Vagina (tissue), 2 donors: ENCODE measurements at regions not wholly inside any gene's neighbourhood (a gene's known extent, or its start where the extent isn't known, plus 50 kb on each side); places are given as distances from the start of the nearest gene placed in this dataset.
"Not testable (repeated sequence)": the region's sequence is repeated elsewhere in the genome, so short reads cannot be mapped to it uniquely, and the experiment has no call there.

ENCODE experiments used
- DNase-seq, 2 donors: peaks; one replicate each; pipeline ENCODE4 v3.0.0-alpha.2; 2017; ENCODE audit errors: extremely low spot score in 2 of 2
- H3K27ac ChIP-seq: fragments of 200-600 bp; sonication (generic); one replicate; pipeline ENCODE4 v1.5.1; 2019
- H3K27me3 ChIP-seq: fragments of 200-600 bp; sonication (generic); one replicate; pipeline ENCODE4 v1.5.1; 2019
- H3K36me3 ChIP-seq, 2 donors: fragments of 200-600 bp; sonication (generic); one replicate each; pipeline ENCODE4 v1.5.1; 2017 to 2019
- H3K4me1 ChIP-seq: fragments of 200-600 bp; sonication (generic); one replicate; pipeline ENCODE4 v1.5.1; 2019
- H3K4me3 ChIP-seq, 2 donors: fragments of 200-600 bp; sonication (generic); 1 replicate in 1 of 2; 2 replicates in 1 of 2; pipeline ENCODE4 v1.5.1; 2016 to 2019
- H3K9me3 ChIP-seq: fragments of 200-600 bp; sonication (generic); one replicate; pipeline ENCODE4 v1.5.1; 2019
- POLR2A ChIP-seq, 2 donors: fragments of 450-650 bp; IDR thresholded peaks; one replicate each; pipeline ENCODE4 v1.6.1; 2017; ENCODE audit warnings: antibody characterized with exemption in 2 of 2, mild to moderate bottlenecking in 2 of 2, moderate library complexity in 2 of 2
- POLR2AphosphoS5 ChIP-seq, 2 donors: sonication (generic); formaldehyde crosslinking; IDR thresholded peaks; one replicate each; pipeline ENCODE4 v1.9.0; 2017; ENCODE audit warnings: antibody characterized with exemption in 2 of 2, mild to moderate bottlenecking in 2 of 2, low read depth in 1 of 2; ENCODE audit not compliant: insufficient read depth in 1 of 2
- intact Hi-C: fragments of 100-400 bp; cut with DNase I; formaldehyde crosslinking; loops from one replicate; pipeline ENCODE4 v1.15.1; 2023
- TF ChIP-seq, protein P1 (sequence below), 3 experiments: fragments of 450-650 bp in 2 of 3; fragments of 200-600 bp in 1 of 3; sonication (generic) in 1 of 3; IDR thresholded peaks; one replicate each; pipeline ENCODE4 v1.5.1; 2017 to 2019; ENCODE audit warnings: antibody characterized with exemption in 3 of 3, mild to moderate bottlenecking in 2 of 3, moderate library complexity in 2 of 3

GRCh38 chr6:134795001-134795400, 154.9 kb downstream of the ALDH8A1 start:
- Histone ChIP-seq H3K27me3 (no peaks in the 10 kb centered on the region), H3K36me3 (no peaks in the 10 kb centered on the region), H3K9me3 (peaks cover 10% of the 10 kb centered on the region), H3K27ac (no peak overlapping the region), H3K4me3 (no peak overlapping the region), H3K4me1 (no peaks in the 10 kb centered on the region)
- intact Hi-C loops: no loop called here
- DNase-seq: no peak
- TF ChIP-seq, protein P1, sequence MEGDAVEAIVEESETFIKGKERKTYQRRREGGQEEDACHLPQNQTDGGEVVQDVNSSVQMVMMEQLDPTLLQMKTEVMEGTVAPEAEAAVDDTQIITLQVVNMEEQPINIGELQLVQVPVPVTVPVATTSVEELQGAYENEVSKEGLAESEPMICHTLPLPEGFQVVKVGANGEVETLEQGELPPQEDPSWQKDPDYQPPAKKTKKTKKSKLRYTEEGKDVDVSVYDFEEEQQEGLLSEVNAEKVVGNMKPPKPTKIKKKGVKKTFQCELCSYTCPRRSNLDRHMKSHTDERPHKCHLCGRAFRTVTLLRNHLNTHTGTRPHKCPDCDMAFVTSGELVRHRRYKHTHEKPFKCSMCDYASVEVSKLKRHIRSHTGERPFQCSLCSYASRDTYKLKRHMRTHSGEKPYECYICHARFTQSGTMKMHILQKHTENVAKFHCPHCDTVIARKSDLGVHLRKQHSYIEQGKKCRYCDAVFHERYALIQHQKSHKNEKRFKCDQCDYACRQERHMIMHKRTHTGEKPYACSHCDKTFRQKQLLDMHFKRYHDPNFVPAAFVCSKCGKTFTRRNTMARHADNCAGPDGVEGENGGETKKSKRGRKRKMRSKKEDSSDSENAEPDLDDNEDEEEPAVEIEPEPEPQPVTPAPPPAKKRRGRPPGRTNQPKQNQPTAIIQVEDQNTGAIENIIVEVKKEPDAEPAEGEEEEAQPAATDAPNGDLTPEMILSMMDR (IDR thresholded peaks at IDR 0.05): no peak
- TF ChIP-seq POLR2AphosphoS5 (IDR thresholded peaks at IDR 0.05; ENCODE audit: insufficient read depth in 1 of 2, low read depth in 1 of 2) (no peak), POLR2A (IDR thresholded peaks at IDR 0.05) (no peak)

- intact Hi-C loops, H3K4me1 ChIP-seq, H3K9me3 ChIP-seq, H3K27ac ChIP-seq, H3K4me3 ChIP-seq, DNase-seq, H3K36me3 ChIP-seq, H3K27me3 ChIP-seq: not testable (repeated sequence)
Measured at GRCh38 chr6:134791243-134791843, 158.6 kb downstream of the ALDH8A1 start.

GRCh38 chr6:134787261-134787877, 162.5 kb downstream of the ALDH8A1 start:
- Histone ChIP-seq H3K36me3 (no peaks in the 10 kb centered on the region), H3K27me3 (no peaks in the 10 kb centered on the region), H3K9me3 (peaks cover 10% of the 10 kb centered on the region), H3K4me1 (no peaks in the 10 kb centered on the region), H3K27ac (no peak overlapping the region), H3K4me3 (no peak overlapping the region)
- TF ChIP-seq, protein P1 (IDR thresholded peaks at IDR 0.05): no peak
- TF ChIP-seq POLR2A (IDR thresholded peaks at IDR 0.05): no peak
- no peak for TF ChIP-seq POLR2AphosphoS5 (IDR thresholded peaks at IDR 0.05; ENCODE audit: insufficient read depth in 1 of 2, low read depth in 1 of 2)
- DNase-seq: no peak
- intact Hi-C loops: no loop called here

- H3K27ac ChIP-seq: no peak overlapping the region
- no peaks in the 10 kb centered on the region for H3K36me3 ChIP-seq
- TF ChIP-seq POLR2A (IDR thresholded peaks at IDR 0.05) (no peak), POLR2AphosphoS5 (IDR thresholded peaks at IDR 0.05; ENCODE audit: insufficient read depth in 1 of 2, low read depth in 1 of 2) (no peak)
- TF ChIP-seq, protein P1 (IDR thresholded peaks at IDR 0.05): no peak
- H3K27me3 ChIP-seq: no peaks in the 10 kb centered on the region
- H3K9me3 ChIP-seq: peaks cover 3% of the 10 kb centered on the region
- H3K4me3 ChIP-seq: no peak overlapping the region
- no peaks in the 10 kb centered on the region for H3K4me1 ChIP-seq
- intact Hi-C loops: no loop called here
- no peak for DNase-seq
Measured at GRCh38 chr6:134784336-134784735, 165.6 kb downstream of the ALDH8A1 start.

DNA sequence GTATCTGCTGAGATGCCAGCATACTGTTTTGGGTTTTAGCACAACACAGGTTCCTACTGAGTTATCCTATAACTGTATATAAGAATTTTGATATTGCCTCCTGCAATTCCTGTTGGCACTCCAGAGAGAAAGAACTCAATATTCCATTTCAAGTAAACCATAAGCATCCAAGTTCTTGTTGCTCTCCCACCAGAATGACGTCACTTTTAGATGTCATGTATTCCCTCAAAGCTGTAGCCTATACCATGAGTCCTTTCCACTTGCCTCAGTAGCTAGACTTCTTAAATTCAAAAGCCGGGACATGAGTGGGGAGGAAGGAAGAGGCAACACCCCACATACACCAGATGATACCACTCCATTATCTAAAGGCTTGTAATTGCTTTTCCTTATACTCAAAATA, 171.5 kb downstream of the ALDH8A1 start:
- no peak for DNase-seq
- Histone ChIP-seq H3K9me3 (peaks cover 6% of the 10 kb centered on the region), H3K4me1 (peaks cover 6% of the 10 kb centered on the region), H3K27me3 (no peaks in the 10 kb centered on the region), H3K36me3 (no peaks in the 10 kb centered on the region), H3K27ac (no peak overlapping the region), H3K4me3 (no peak overlapping the region)
- intact Hi-C loops: no loop called here
- TF ChIP-seq POLR2A (IDR thresholded peaks at IDR 0.05) (no peak), POLR2AphosphoS5 (IDR thresholded peaks at IDR 0.05; ENCODE audit: insufficient read depth in 1 of 2, low read depth in 1 of 2) (no peak)
- TF ChIP-seq, protein P1 (IDR thresholded peaks at IDR 0.05): no peak
